ENCODE measurements at regions not wholly inside any gene's neighbourhood (a gene's known extent, or its start where the extent isn't known, plus 50 kb on each side); places are given as distances from the start of the nearest gene placed in this dataset.

DNA sequence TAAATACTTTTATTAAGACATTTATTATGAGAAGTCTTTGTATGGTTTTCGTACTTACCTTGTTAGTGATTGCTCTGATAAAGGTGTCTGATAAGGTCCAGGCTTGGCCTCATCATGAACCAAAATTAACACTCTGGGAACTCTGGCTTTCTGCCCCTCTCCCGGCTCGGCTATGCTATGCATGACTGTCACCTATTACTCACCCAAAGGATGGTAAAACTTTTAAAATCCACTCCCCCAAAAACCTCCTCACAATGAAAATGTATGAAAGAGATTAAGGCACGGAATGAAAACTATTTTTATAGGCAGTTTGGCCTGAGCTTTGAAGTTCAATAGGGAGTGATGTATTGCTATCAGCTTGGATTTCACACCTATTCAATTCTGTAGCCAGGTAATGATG is 217.3 kb upstream of the TBX3 start:
- no peak for TF ChIP-seq EZH2 (IDR thresholded peaks at IDR 0.05; ENCODE audit: insufficient read depth, poor library complexity, severe bottlenecking)
- no peak for TF ChIP-seq EZH2phosphoT487 (IDR thresholded peaks at IDR 0.05; ENCODE audit: insufficient read depth, low read depth)

Data from GM23248 (cell line).